ENCODE measurements at regions not wholly inside any gene's neighbourhood (a gene's known extent, or its start where the extent isn't known, plus 50 kb on each side); places are given as distances from the start of the nearest gene placed in this dataset.

GRCh38 chr1:25034736-25035522 lies 104.9 kb upstream of the RUNX3 start:
- H3K27me3 ChIP-seq: no peaks in the 10 kb centered on the region
- no peaks in the 10 kb centered on the region for H3K36me3 ChIP-seq
- TF ChIP-seq CTCF (IDR thresholded peaks at IDR 0.05): no peak
- peak in 2 of 6 donors; percentile 5 to 49 for DNase-seq
- intact Hi-C loops (cut with DNase I): no loop called here
- H3K4me3 ChIP-seq: peak overlapping the region in 1 of 4 donors; percentile 4
- H3K27ac ChIP-seq: no peak overlapping the region
- WGBS, 2 donors: 75 to 86% methylated on average over 14 of the region's 14 CpGs
- no peak for ATAC-seq
- H3K4me1 ChIP-seq: no peaks in the 10 kb centered on the region
- no peak for FAIRE-seq
- H3K9me3 ChIP-seq: no peaks in the 10 kb centered on the region

GRCh38 chr1:25033828-25034705 lies 104.0 kb upstream of the RUNX3 start:
- 76 to 81% methylated on average over 27 to 28 of the region's 28 CpGs for WGBS, 2 donors
- no peaks in the 10 kb centered on the region for H3K27me3 ChIP-seq
- FAIRE-seq (no peak), DNase-seq (peak in 3 of 6 donors; percentile 18 to 62 (median 53)), ATAC-seq (peak in 3 of 4 donors; percentile 38 to 77 (median 45))
- no peaks in the 10 kb centered on the region for H3K9me3 ChIP-seq
- intact Hi-C loops (cut with DNase I): no loop called here
- H3K4me1 ChIP-seq: no peaks in the 10 kb centered on the region
- H3K4me3 ChIP-seq: peak overlapping the region in 1 of 4 donors; percentile 4
- H3K36me3 ChIP-seq: no peaks in the 10 kb centered on the region
- no peak for TF ChIP-seq CTCF (IDR thresholded peaks at IDR 0.05)
- peak overlapping the region in 2 of 4 donors; percentile 26 to 41 for H3K27ac ChIP-seq

- no peak for ATAC-seq
- no peaks in the 10 kb centered on the region for H3K9me3 ChIP-seq
- DNase-seq: peak in 2 of 6 donors; percentile 3 to 19
- no peak for TF ChIP-seq CTCF (IDR thresholded peaks at IDR 0.05)
- WGBS, 2 donors: 81 to 87% methylated on average over 12 of the region's 12 CpGs
- no peak for FAIRE-seq
- intact Hi-C loops (cut with DNase I): no loop called here
- H3K36me3 ChIP-seq: no peaks in the 10 kb centered on the region
- H3K27me3 ChIP-seq: no peaks in the 10 kb centered on the region
- H3K4me3 ChIP-seq: no peak overlapping the region
- peak overlapping the region in 1 of 4 donors; percentile 41 for H3K27ac ChIP-seq
- no peaks in the 10 kb centered on the region for H3K4me1 ChIP-seq
Measured at GRCh38 chr1:25033030-25033827, 103.2 kb upstream of the RUNX3 start.

- TF ChIP-seq CTCF (IDR thresholded peaks at IDR 0.05): no peak
- intact Hi-C loops (cut with DNase I): no loop called here
- H3K36me3 ChIP-seq: no peaks in the 10 kb centered on the region
- H3K27me3 ChIP-seq: no peaks in the 10 kb centered on the region
- DNase-seq (peak in 3 of 6 donors; percentile 47 to 58 (median 57)), FAIRE-seq (no peak), ATAC-seq (peak; percentile 54 to 87 (median 70))
- H3K4me3 ChIP-seq: no peak overlapping the region
- no peak overlapping the region for H3K27ac ChIP-seq
- H3K9me3 ChIP-seq: no peaks in the 10 kb centered on the region
- no peaks in the 10 kb centered on the region for H3K4me1 ChIP-seq
- WGBS, 2 donors: 53 to 57% methylated on average over 21 of the region's 21 CpGs
Measured at GRCh38 chr1:25031966-25032667, 102.0 kb upstream of the RUNX3 start.

Measured in pancreas (tissue), 10 donors.